Epithelial cell of proximal tubule (primary cell): ENCODE measurements at regions not wholly inside any gene's neighbourhood (a gene's known extent, or its start where the extent isn't known, plus 50 kb on each side); places are given as distances from the start of the nearest gene placed in this dataset.

ENCODE experiments used
- DNase-seq: peaks from one replicate; pipeline ENCODE4 v3.0.0-alpha.2; 2011; ENCODE audit warnings: low read depth
- H3K4me3 ChIP-seq: 2 replicates; pipeline ENCODE4 v1.5.1; 2011; ENCODE audit warnings: low read depth, mild to moderate bottlenecking, low read length
- TF ChIP-seq, protein P1 (sequence below): conservative IDR thresholded peaks from 2 replicates; pipeline ENCODE4 v1.5.1; 2012; ENCODE audit warnings: low read depth, mild to moderate bottlenecking, low read length

DNA sequence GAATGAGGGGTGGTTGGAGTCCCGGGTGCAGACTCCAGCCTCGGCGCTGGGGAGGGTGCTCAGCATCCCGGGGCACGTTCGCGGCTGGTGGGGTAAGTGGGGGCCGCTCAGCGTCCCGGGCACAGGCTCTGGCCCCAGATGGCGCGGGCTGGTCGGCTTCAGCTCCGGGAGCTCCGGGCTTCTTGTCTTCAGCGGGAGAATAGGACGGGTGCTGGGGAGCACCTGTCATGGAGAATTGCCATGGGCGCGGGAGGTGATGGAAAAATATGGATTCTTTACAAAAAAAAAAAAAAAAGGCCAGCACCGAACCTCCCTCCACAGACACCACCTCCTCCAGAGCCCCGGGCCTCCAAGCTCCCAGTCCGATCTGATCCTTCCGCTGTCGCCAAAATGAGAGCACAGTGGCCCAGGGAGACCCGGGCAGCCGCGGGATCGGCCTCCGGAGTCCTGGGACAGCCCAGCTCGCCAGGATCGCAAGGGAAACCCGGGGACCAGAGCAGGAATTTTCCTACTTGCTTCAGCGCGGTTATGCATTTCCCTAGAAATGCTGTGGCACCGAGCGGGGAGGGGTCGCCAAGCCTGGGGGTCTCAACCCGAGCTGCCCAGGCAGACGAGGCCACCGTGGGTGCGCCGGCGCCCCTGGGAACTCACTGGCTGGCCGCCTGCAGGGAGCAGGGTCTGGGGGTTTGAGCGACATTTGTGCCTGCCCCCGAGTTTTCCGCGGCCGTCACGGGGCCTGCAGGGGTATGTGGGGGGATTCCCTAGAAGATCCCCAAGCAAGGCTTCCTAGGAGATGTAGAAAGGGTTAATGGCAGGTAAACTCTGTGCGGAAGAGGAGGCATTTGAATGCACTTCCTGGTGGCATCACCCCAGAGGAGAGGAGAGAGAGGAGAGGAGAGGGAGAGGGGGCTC, 1336.9 kb downstream of the BRD1 start:
- DNase-seq: no peak
- H3K4me3 ChIP-seq: no peak overlapping the region

DNA sequence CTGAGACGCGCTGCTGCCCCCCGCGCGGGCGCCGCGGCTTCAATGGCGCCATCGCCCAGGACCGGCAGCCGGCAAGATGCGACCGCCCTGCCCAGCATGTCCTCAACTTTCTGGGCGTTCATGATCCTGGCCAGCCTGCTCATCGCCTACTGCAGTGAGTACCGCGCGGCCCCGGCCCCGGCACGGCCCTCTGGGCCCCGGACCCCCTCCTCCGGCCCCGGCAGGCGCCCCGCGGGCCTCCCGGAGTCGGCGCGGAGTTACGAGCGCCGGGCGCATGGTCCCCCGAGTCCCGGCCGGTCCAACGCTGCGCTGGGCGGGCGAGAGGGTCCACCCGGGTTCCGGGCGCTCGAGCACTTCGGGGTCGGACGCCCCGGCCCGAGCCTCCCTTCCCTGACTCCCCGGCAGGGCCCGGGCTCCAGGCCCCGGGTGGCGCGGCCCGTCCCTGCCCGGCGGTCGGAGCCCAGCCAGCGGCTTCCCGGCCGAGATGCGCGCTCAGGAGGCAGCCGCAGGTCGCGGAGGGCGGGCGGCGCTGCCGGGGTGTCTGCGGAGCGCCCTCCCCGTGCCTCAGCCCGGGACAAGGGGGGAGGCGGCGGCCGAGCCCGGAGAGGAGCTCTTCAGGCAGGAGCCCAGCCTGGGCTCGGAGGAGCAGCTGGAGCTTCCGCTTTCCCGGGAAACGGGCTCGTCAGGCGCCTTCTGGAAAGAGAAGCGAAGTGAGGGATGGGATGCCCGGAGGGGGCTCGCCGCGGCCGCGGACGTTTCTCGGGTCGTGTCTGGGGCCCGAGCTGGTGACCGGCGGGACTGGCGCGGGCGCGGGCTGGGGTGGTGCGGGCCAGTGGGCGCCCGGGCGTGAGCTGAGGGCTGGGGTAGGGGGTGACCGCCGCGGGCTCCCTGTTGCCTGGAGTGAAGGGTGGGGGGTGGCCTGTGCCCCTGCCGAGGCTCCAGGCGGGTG, 1337.8 kb downstream of the BRD1 start:
- DNase-seq: no peak
- no peak overlapping the region for H3K4me3 ChIP-seq
- TF ChIP-seq, protein P1, sequence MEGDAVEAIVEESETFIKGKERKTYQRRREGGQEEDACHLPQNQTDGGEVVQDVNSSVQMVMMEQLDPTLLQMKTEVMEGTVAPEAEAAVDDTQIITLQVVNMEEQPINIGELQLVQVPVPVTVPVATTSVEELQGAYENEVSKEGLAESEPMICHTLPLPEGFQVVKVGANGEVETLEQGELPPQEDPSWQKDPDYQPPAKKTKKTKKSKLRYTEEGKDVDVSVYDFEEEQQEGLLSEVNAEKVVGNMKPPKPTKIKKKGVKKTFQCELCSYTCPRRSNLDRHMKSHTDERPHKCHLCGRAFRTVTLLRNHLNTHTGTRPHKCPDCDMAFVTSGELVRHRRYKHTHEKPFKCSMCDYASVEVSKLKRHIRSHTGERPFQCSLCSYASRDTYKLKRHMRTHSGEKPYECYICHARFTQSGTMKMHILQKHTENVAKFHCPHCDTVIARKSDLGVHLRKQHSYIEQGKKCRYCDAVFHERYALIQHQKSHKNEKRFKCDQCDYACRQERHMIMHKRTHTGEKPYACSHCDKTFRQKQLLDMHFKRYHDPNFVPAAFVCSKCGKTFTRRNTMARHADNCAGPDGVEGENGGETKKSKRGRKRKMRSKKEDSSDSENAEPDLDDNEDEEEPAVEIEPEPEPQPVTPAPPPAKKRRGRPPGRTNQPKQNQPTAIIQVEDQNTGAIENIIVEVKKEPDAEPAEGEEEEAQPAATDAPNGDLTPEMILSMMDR: no peak

More for the DNA sequence above, 1336.9 kb downstream of the BRD1 start:
- TF ChIP-seq, protein P1: no peak

DNA sequence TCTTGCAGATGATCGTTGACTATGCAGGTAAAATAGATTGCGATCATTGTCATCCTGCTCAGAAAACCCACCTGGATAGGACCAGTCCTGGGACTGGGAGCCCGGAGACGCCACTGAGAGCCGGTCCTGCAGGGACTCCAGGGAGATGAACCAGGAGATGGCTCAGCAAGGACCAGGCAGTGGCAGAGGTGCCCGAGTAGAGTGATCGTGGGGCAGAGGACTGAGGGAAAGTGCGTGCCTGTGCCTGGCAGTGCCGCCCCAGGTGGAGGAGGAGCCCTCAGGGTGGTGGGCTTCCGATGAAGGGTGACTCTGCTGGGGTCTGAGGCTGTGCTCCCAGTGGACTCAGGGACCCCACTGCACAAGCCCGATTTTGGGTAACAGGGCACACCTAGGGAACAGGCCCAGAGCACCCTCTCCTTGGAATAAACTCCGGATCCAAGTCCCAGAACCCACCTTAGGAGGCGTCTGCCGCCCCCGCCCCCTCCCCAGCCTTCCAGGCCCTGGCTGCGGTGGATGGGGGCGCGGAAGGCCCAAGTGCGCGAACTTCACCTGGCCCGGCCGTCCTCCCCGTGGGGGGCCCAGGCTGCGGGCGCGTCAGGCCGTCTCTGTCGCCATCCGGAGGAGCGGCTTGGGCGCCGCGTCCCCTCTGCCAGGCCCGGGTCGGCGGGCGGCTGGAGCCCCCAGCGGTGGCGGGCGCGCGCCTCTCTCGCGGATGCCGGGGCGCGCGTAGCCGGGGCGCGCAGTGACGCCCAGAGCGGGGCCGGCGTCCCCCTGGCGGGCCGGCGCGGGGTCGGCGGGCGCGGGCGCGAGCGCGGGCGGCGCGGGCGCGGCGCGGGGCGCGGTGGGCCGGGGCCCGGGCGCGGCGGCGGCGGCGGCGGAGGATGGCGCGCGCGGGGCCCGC, 1338.8 kb downstream of the BRD1 start:
- H3K4me3 ChIP-seq: no peak overlapping the region
- DNase-seq: no peak
- TF ChIP-seq, protein P1: no peak

DNA sequence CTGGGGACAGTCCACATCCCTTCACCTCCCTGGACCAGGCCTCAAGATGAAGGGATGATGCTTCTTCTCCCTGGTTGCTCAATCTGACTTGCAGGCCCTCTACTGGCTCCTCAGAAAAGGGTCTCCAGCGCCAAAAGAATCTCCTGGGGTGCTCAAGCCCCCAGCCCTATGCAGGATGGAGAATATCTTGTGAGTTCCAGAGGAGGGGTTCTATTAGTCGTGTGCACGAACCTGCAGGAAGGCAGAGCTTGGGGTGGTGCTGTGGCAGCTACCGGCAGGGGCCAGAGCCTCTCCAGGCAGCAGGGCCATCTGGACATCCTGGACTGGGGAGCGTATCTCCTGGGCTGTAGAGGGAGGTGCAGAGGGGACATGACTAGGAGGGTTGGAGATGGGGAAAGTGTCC, 1339.5 kb downstream of the BRD1 start:
- TF ChIP-seq, protein P1: no peak
- no peak for DNase-seq
- H3K4me3 ChIP-seq: no peak overlapping the region

DNA sequence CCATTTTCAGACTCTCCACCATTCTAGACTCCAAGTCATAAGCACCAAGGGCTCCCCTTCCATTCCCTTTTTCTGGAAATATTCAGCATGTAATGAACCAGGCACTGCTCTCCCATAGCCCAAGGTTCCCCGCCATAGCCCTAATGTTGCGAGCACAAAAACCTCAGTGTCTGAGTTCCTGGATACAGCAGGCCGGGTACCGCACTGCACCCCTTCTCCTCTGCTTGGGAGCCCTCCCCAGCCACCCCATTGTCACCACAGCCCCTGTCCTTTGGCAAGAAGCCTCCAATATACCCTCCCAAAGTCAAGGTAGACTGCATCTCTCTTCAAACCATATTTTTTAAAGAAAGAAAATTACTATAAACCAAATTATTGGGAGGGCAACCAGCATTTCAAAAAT, 1341.1 kb downstream of the BRD1 start:
- DNase-seq: no peak
- TF ChIP-seq, protein P1: no peak
- no peak overlapping the region for H3K4me3 ChIP-seq

DNA sequence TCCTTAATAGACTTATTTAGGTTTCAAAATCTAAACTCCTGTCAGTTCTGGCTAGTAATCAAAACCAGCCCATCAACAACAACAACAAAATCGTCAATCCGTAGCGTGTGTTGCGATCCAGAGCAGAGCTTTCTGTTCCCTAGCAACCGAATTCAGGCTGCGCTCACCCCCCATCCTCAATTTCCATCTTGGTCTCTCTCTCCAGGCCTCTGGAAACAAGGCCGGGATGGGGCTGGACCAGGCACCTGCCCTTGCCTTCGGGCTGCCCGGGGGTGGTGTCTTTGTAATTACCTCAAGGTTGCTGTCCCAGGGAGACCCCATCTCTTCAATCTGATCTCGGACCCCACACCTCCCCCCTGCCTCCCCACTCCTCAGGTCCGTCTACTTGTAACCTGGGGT, 1341.5 kb downstream of the BRD1 start:
- no peak for DNase-seq

More for the DNA sequence above, 1341.5 kb downstream of the BRD1 start:
- no peak overlapping the region for H3K4me3 ChIP-seq
- TF ChIP-seq, protein P1: no peak
